Neural cell (in vitro differentiated cells): ENCODE measurements at regions not wholly inside any gene's neighbourhood (a gene's known extent, or its start where the extent isn't known, plus 50 kb on each side); places are given as distances from the start of the nearest gene placed in this dataset.

Experiments used
- H2AFZ ChIP-seq: fragments of 200-600, 300-800 bp; sonication (generic), shearing (Covaris generic); 2 replicates; pipeline ENCODE4 v1.6.0; 2014; ENCODE audit warnings: low read depth, mild to moderate bottlenecking, antibody characterized with exemption, low read length, moderate library complexity
- H3F3A ChIP-seq: fragments of 200-600 bp; shearing (Covaris generic); 2 replicates; pipeline ENCODE4 v1.6.1; 2016; ENCODE audit warnings: mild to moderate bottlenecking, moderate library complexity, mixed read lengths, antibody characterized with exemption, low read length; ENCODE audit not compliant: insufficient read depth, poor library complexity, severe bottlenecking
- H3K27ac ChIP-seq: fragments of 200-600, 300-800 bp; sonication (generic), shearing (Covaris generic); 2 replicates; pipeline ENCODE4 v1.5.1; 2014; ENCODE audit warnings: mild to moderate bottlenecking, low read length, moderate library complexity
- H3K27me3 ChIP-seq: fragments of 300-800, 200-600 bp; sonication (generic), shearing (Covaris generic); 2 replicates; pipeline ENCODE4 v1.6.0; 2014; ENCODE audit warnings: mild to moderate bottlenecking, low read depth, low read length, moderate library complexity; ENCODE audit not compliant: insufficient read depth
- H3K36me3 ChIP-seq: fragments of 300-800, 200-600 bp; sonication (generic), shearing (Covaris generic); 2 replicates; pipeline ENCODE4 v1.5.1; 2014; ENCODE audit warnings: mild to moderate bottlenecking, antibody characterized with exemption, low read length, moderate library complexity; ENCODE audit not compliant: insufficient read depth
- H3K4me2 ChIP-seq: fragments of 300-800, 200-600 bp; sonication (generic), shearing (Covaris generic); 2 replicates; pipeline ENCODE4 v1.6.0; 2014; ENCODE audit warnings: mild to moderate bottlenecking, low read length
- H3K4me3 ChIP-seq: fragments of 300-800, 200-600 bp; sonication (generic), shearing (Covaris generic); 2 replicates; pipeline ENCODE4 v1.5.1; 2014; ENCODE audit warnings: mild to moderate bottlenecking, low read length, moderate library complexity
- H3K79me2 ChIP-seq: fragments of 200-600 bp; shearing (Covaris generic); replicated peaks from 2 replicates; pipeline ENCODE4 v1.6.0; 2014; ENCODE audit warnings: mild to moderate bottlenecking, low read length, moderate library complexity; ENCODE audit not compliant: insufficient read depth
- H3K9ac ChIP-seq: fragments of 300-800, 200-600 bp; sonication (generic), shearing (Covaris generic); 2 replicates; pipeline ENCODE4 v1.6.1; 2016; ENCODE audit warnings: mild to moderate bottlenecking, low read length, mixed read lengths
- H3K9me2 ChIP-seq: fragments of 200-600 bp; shearing (Covaris generic); 2 replicates; pipeline ENCODE4 v1.6.1; 2016; ENCODE audit warnings: mild to moderate bottlenecking, low read length, mixed read lengths; ENCODE audit not compliant: insufficient read depth
- H3K9me3 ChIP-seq: fragments of 200-600, 300-800 bp; sonication (generic), shearing (Covaris generic); 2 replicates; pipeline ENCODE4 v1.6.1; 2016; ENCODE audit warnings: mild to moderate bottlenecking, mixed run types, low read length, moderate library complexity, mixed read lengths
- H4K20me1 ChIP-seq: fragments of 200-600 bp; shearing (Covaris generic); 2 replicates; pipeline ENCODE4 v1.6.1; 2016; ENCODE audit warnings: mild to moderate bottlenecking, mixed run types; ENCODE audit not compliant: insufficient read depth
- EP300 ChIP-seq: fragments of 450-650 bp; conservative IDR thresholded peaks from 2 replicates; pipeline ENCODE4 v1.6.1; 2014; ENCODE audit warnings: antibody characterized with exemption, mild to moderate bottlenecking, moderate library complexity; ENCODE audit not compliant: poor library complexity, severe bottlenecking
- EZH2 ChIP-seq: fragments of 200-600, 300-800 bp; shearing (Covaris generic), sonication (generic); IDR thresholded peaks from 2 replicates; pipeline ENCODE4 v1.6.1; 2014; ENCODE audit warnings: antibody characterized with exemption, low read length, borderline replicate concordance, mild to moderate bottlenecking; ENCODE audit not compliant: insufficient read depth, poor library complexity, severe bottlenecking
- RAD21 ChIP-seq: fragments of 450-650 bp; conservative IDR thresholded peaks from 2 replicates; pipeline ENCODE4 v1.6.1; 2014; ENCODE audit warnings: antibody characterized with exemption, mild to moderate bottlenecking, moderate library complexity
- SMC3 ChIP-seq: fragments of 450-650 bp; conservative IDR thresholded peaks from 2 replicates; pipeline ENCODE4 v1.6.1; 2014; ENCODE audit warnings: antibody characterized with exemption, mild to moderate bottlenecking, moderate library complexity; ENCODE audit not compliant: poor library complexity
- TF ChIP-seq, protein P1 (sequence below): IDR thresholded peaks from 2 replicates; pipeline ENCODE4 v1.6.1; 2012; ENCODE audit warnings: borderline replicate concordance
- TF ChIP-seq, protein P2 (sequence below): fragments of 450-650 bp; IDR thresholded peaks from 2 replicates; pipeline ENCODE4 v1.5.1; 2014; ENCODE audit warnings: antibody characterized with exemption, mild to moderate bottlenecking, moderate library complexity; ENCODE audit not compliant: poor library complexity, severe bottlenecking

DNA sequence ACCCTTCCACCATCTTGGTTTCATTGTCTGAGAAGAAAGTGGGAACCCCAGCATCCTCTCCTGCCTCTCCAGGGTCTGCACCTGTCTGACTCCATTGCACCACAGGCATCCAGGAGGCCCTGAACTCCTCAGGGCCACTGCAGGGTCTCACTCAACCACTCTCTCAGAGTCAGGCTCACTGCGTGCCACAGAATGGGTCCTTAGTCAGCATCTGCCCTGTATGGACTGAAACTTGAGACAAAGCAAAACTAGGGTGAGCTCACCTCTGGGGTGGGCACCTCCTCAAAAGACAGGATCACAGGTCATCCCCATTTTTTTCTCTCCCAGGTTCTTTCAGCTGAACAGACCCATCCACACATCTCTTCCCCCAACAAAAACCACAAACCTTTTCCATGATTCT, 59.2 kb upstream of the CPEB4 start:
- Histone ChIP-seq H3K27me3 (no peaks in the 10 kb centered on the region), H3K36me3 (no peaks in the 10 kb centered on the region), H3K79me2 (no peaks in the 10 kb centered on the region), H3K9me3 (no peaks in the 10 kb centered on the region), H3F3A (no peaks in the 10 kb centered on the region), H3K4me3 (no peak overlapping the region), H3K4me2 (no peak overlapping the region), H4K20me1 (no peaks in the 10 kb centered on the region), H3K27ac (no peak overlapping the region), H3K9ac (no peak overlapping the region), H2AFZ (no peak overlapping the region), H3K9me2 (no peaks in the 10 kb centered on the region)
- TF ChIP-seq EZH2 (no peak), SMC3 (no peak), RAD21 (no peak), EP300 (no peak)
- TF ChIP-seq, protein P1, sequence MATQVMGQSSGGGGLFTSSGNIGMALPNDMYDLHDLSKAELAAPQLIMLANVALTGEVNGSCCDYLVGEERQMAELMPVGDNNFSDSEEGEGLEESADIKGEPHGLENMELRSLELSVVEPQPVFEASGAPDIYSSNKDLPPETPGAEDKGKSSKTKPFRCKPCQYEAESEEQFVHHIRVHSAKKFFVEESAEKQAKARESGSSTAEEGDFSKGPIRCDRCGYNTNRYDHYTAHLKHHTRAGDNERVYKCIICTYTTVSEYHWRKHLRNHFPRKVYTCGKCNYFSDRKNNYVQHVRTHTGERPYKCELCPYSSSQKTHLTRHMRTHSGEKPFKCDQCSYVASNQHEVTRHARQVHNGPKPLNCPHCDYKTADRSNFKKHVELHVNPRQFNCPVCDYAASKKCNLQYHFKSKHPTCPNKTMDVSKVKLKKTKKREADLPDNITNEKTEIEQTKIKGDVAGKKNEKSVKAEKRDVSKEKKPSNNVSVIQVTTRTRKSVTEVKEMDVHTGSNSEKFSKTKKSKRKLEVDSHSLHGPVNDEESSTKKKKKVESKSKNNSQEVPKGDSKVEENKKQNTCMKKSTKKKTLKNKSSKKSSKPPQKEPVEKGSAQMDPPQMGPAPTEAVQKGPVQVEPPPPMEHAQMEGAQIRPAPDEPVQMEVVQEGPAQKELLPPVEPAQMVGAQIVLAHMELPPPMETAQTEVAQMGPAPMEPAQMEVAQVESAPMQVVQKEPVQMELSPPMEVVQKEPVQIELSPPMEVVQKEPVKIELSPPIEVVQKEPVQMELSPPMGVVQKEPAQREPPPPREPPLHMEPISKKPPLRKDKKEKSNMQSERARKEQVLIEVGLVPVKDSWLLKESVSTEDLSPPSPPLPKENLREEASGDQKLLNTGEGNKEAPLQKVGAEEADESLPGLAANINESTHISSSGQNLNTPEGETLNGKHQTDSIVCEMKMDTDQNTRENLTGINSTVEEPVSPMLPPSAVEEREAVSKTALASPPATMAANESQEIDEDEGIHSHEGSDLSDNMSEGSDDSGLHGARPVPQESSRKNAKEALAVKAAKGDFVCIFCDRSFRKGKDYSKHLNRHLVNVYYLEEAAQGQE: no peak

DNA sequence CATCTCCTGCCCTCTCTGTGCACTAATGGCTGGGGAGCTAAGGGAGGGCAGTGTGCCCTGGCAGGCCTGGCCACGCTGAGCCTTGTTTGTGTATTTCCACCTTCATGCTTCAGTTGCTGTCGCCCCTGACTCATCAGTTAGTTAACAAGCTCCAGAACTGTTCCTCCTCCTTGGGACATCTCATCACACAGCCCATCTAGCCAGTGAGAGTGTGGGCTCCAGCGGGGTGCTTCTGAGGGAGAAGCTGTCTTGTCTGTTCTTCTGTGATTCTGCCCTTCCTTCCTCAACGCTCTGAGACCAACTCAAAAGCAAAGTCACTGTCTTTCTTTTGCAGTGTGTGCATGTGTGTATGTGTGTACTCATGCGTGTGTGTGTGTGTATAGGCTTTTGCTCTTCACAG, 58.3 kb upstream of the CPEB4 start:
- H3K27me3 ChIP-seq: no peaks in the 10 kb centered on the region
- H3K9ac ChIP-seq: no peak overlapping the region
- H3K4me3 ChIP-seq: no peak overlapping the region
- no peaks in the 10 kb centered on the region for H3K9me2 ChIP-seq
- no peak overlapping the region for H3K4me2 ChIP-seq
- H3K27ac ChIP-seq: no peak overlapping the region
- no peak overlapping the region for H2AFZ ChIP-seq
- no peaks in the 10 kb centered on the region for H3K36me3 ChIP-seq
- H3K9me3 ChIP-seq: no peaks in the 10 kb centered on the region
- no peaks in the 10 kb centered on the region for H3K79me2 ChIP-seq
- H3F3A ChIP-seq: no peaks in the 10 kb centered on the region
- no peak for TF ChIP-seq EZH2
- H4K20me1 ChIP-seq: no peaks in the 10 kb centered on the region

DNA sequence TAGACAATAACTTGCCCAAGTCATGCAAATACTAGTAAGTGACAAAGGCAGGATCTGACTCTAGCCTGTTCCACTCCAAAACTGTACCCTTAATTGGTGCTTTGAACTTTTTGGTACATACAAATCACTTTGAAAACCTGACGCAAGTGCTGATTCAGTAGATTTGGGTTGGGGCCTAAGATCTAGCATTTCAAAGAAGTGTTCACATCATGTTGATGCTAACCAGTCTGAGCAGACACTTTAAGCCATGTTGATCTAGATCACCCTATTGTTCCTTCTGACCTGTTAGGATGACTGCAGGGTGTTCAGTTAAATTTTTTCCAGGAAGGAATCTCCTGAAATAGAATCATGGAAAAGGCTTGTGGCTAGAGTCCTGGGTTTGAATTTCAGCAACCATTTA, 57.7 kb upstream of the CPEB4 start:
- no peaks in the 10 kb centered on the region for H3K36me3 ChIP-seq
- no peaks in the 10 kb centered on the region for H3K79me2 ChIP-seq
- H3K27me3 ChIP-seq: no peaks in the 10 kb centered on the region
- H3K9me2 ChIP-seq: no peaks in the 10 kb centered on the region
- H3K9ac ChIP-seq: no peak overlapping the region
- no peaks in the 10 kb centered on the region for H3K9me3 ChIP-seq
- H3K27ac ChIP-seq: no peak overlapping the region
- H4K20me1 ChIP-seq: no peaks in the 10 kb centered on the region
- TF ChIP-seq, protein P1: no peak
- TF ChIP-seq, protein P2, sequence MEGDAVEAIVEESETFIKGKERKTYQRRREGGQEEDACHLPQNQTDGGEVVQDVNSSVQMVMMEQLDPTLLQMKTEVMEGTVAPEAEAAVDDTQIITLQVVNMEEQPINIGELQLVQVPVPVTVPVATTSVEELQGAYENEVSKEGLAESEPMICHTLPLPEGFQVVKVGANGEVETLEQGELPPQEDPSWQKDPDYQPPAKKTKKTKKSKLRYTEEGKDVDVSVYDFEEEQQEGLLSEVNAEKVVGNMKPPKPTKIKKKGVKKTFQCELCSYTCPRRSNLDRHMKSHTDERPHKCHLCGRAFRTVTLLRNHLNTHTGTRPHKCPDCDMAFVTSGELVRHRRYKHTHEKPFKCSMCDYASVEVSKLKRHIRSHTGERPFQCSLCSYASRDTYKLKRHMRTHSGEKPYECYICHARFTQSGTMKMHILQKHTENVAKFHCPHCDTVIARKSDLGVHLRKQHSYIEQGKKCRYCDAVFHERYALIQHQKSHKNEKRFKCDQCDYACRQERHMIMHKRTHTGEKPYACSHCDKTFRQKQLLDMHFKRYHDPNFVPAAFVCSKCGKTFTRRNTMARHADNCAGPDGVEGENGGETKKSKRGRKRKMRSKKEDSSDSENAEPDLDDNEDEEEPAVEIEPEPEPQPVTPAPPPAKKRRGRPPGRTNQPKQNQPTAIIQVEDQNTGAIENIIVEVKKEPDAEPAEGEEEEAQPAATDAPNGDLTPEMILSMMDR: no peak
- TF ChIP-seq RAD21: no peak
- H3K4me3 ChIP-seq: no peak overlapping the region
- no peaks in the 10 kb centered on the region for H3F3A ChIP-seq
- no peak overlapping the region for H2AFZ ChIP-seq
- no peak overlapping the region for H3K4me2 ChIP-seq
